ENCODE measurements at regions not wholly inside any gene's neighbourhood (a gene's known extent, or its start where the extent isn't known, plus 50 kb on each side); places are given as distances from the start of the nearest gene placed in this dataset.

- Histone ChIP-seq H2BK5ac (ENCODE audit: insufficient read length, low read length) (no peak overlapping the region), H2AFZ (ENCODE audit: low read length) (no peak overlapping the region), H3K79me1 (ENCODE audit: insufficient read depth, low read depth, low read length, poor library complexity, severe bottlenecking) (no peaks in the 10 kb centered on the region), H3T11ph (ENCODE audit: low read length) (no peak overlapping the region), H3K18ac (ENCODE audit: insufficient read length, low read depth, low read length) (no peak overlapping the region), H3K56ac (ENCODE audit: insufficient read length, low read depth, low read length) (no peak overlapping the region), H3K23ac (ENCODE audit: insufficient read length, low read depth, low read length) (no peak overlapping the region), H2BK12ac (ENCODE audit: insufficient read length, low read depth, low read length) (no peak overlapping the region), H4K20me1 (ENCODE audit: control insufficient read depth, insufficient read depth, insufficient read length) (no peaks in the 10 kb centered on the region), H2BK15ac (ENCODE audit: low read depth, low read length) (no peak overlapping the region), H3K4ac (ENCODE audit: low read depth, low read length) (no peak overlapping the region), H4K8ac (replicated peaks; ENCODE audit: insufficient read length, low read depth, low read length) (no peak overlapping the region), H3K9ac (ENCODE audit: extremely low read depth, insufficient read length, low read length) (no peak overlapping the region), H3K4me1 (ENCODE audit: insufficient read depth, low read length) (no peaks in the 10 kb centered on the region), H4K91ac (ENCODE audit: insufficient read length, low read depth, low read length) (no peak overlapping the region), H3K27me3 (ENCODE audit: insufficient read depth, low read length) (no peaks in the 10 kb centered on the region), H2BK20ac (ENCODE audit: low read depth, low read length, poor library complexity, severe bottlenecking) (no peak overlapping the region), H4K5ac (ENCODE audit: insufficient read length, low read depth, low read length) (no peak overlapping the region), H2AK5ac (ENCODE audit: insufficient read length, low read length) (no peak overlapping the region), H3K9me3 (ENCODE audit: control insufficient read depth, low read depth, low read length) (no peaks in the 10 kb centered on the region), H3K27ac (ENCODE audit: insufficient read length, low read depth, low read length) (no peak overlapping the region), H3K79me2 (ENCODE audit: insufficient read depth, low read length) (no peaks in the 10 kb centered on the region), H3K14ac (ENCODE audit: insufficient read depth, low read length) (no peak overlapping the region), H3K4me2 (ENCODE audit: insufficient read depth, insufficient read length, low read length) (no peak overlapping the region), H2BK120ac (ENCODE audit: low read depth, low read length, poor library complexity, severe bottlenecking) (no peak overlapping the region), H3K23me2 (ENCODE audit: insufficient read length, low read depth, low read length, poor library complexity, severe bottlenecking) (no peaks in the 10 kb centered on the region)
- H3K4me1 Mint-ChIP-seq = peaks cover 2% of the 10 kb centered on the region in 2 experiments; a peak in 2 of 4 replicates
- H3K36me3 Mint-ChIP-seq (ENCODE audit: insufficient read depth in 1 of 3, low read depth in 3 of 3) = no peaks in the 10 kb centered on the region
- no peaks in the 10 kb centered on the region; a peak in 1 of 5 replicates for H3K9me3 Mint-ChIP-seq
- H3K27ac Mint-ChIP-seq = no peak overlapping the region; a peak in 1 of 7 replicates
- no peaks in the 10 kb centered on the region; the same call in 1 of the 2 replicates for H3K27me3 Mint-ChIP-seq (ENCODE audit: low read depth)
- no peak for DNase-seq
- no CpG with 5 or more reads among the region's 5 CpGs for WGBS (ENCODE audit: extremely low coverage, insufficient read length, low lambda C conversion rate)
- TF ChIP-seq CTCF (conservative IDR thresholded peaks at IDR 0.05) = no peak
- H3K4me3 Mint-ChIP-seq = no peak overlapping the region
Measured at GRCh38 chr19:31119951-31120690, 229.1 kb downstream of the TSHZ3 start.

All from H9 (cell line).